Mucosa of descending colon (tissue), 3 donors: ENCODE measurements at regions not wholly inside any gene's neighbourhood (a gene's known extent, or its start where the extent isn't known, plus 50 kb on each side); places are given as distances from the start of the nearest gene placed in this dataset.
A peak's percentile ranks its signal among the peaks of the same experiment; 100 is the strongest.

Source experiments
- ATAC-seq: fragments of 200-7000 bp; cut with Tn5 transposase; one replicate; pipeline ENCODE4 v1.9.1; 2020; ENCODE audit warnings: mild to moderate bottlenecking, moderate library complexity
- DNase-seq, 3 donors: peaks; one replicate each; pipeline ENCODE4 v3.0.0-alpha.2; 2020
- H3K36me3 ChIP-seq: fragments of 200-600 bp; one replicate; pipeline ENCODE4 v1.8.0; 2021; ENCODE audit warnings: low read depth, mild to moderate bottlenecking
- H3K4me1 ChIP-seq: fragments of 200-600 bp; one replicate; pipeline ENCODE4 v1.8.0; 2021; ENCODE audit warnings: low read depth, mild to moderate bottlenecking
- H3K4me3 ChIP-seq: fragments of 200-600 bp; one replicate; pipeline ENCODE4 v1.8.0; 2021; ENCODE audit warnings: mild to moderate bottlenecking
- H3K9me3 ChIP-seq: fragments of 200-600 bp; one replicate; pipeline ENCODE4 v1.8.0; 2021; ENCODE audit warnings: mild to moderate bottlenecking
- CTCF ChIP-seq: fragments of 200-600 bp; IDR thresholded peaks from one replicate; pipeline ENCODE4 v1.8.0; 2022; ENCODE audit warnings: antibody characterized with exemption, mild to moderate bottlenecking
- intact Hi-C, 2 donors: fragments of 100-400 bp; cut with DNase I in 1 of 2; cut with micrococcal nuclease in 1 of 2; formaldehyde crosslinking; loops; one replicate each; pipeline versions ENCODE4 v1.11.0 to v1.11.1; 2022; cut with DNase I, micrococcal nuclease
- donor health status: DM: no; HTN: no; CAD: no; lungs with moderate emphysema.
- donor health status: DM: no; HTN: no; CAD: no.
- donor health status: DM: no; HTN: yes; CAD: no.

- peaks cover 2% of the 10 kb centered on the region for H3K4me1 ChIP-seq
- no peak for DNase-seq
- intact Hi-C loops, result no loop called here
- no peak for TF ChIP-seq CTCF
- H3K36me3 ChIP-seq, result no peaks in the 10 kb centered on the region
- H3K9me3 ChIP-seq, result peaks cover 4% of the 10 kb centered on the region
- H3K4me3 ChIP-seq, result no peak overlapping the region
- no peak for ATAC-seq
These were observed 122.5 kb downstream of the APIP start for GRCh38 chr11:34793666-34794065.

GRCh38 chr11:34792814-34793258, 123.3 kb downstream of the APIP start:
- peaks cover 4% of the 10 kb centered on the region for H3K9me3 ChIP-seq
- no peak overlapping the region for H3K4me3 ChIP-seq
- DNase-seq (no peak), ATAC-seq (no peak)
- intact Hi-C loops, result no loop called here
- H3K36me3 ChIP-seq, result no peaks in the 10 kb centered on the region
- no peak for TF ChIP-seq CTCF
- H3K4me1 ChIP-seq, result peaks cover 2% of the 10 kb centered on the region

DNA sequence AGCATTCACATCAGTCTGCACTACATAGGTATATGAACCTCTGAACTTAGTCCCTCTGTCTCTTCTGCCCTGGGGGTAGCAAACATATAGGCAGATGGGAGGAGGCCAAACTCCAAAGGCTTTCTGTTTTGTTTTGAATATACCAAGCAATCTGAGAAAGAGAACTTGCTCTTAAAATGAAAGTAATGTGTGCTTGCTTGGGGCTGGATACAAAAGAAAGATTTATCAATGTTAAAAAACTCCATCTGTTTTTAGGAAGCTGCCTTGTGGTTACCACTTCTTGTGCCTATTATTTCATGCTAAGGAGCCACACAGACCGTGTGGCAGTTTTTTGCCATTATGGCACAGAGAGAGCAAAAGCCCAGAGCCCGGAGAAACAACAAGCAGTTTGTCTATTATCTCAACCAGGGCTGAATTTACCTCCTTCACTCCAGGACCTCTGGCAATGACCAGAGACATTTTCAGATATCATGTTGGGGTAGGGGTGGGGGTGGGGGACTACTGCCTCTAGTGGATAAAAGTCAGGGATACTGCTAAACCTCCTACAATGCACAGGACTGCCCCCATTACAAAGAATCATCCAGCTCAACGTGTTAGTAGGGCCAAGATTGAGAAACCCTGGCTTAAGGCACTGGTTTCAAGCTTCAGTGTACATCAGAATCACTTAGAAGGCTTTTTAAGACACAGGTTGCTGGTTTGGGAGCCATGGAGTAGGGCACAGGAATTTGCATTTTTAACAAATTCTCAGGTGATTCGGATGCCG, 124.2 kb downstream of the APIP start:
- Histone ChIP-seq H3K4me1 (peaks cover 2% of the 10 kb centered on the region), H3K9me3 (no peaks in the 10 kb centered on the region), H3K36me3 (no peaks in the 10 kb centered on the region), H3K4me3 (no peak overlapping the region)
- intact Hi-C loops, result no loop called here
- no peak for ATAC-seq
- no peak for TF ChIP-seq CTCF
- DNase-seq, result no peak

- DNase-seq, result no peak
- ATAC-seq, result peak; percentile 29
- intact Hi-C loops, result no loop called here
These were observed 125.6 kb downstream of the APIP start for GRCh38 chr11:34790620-34791019.

GRCh38 chr11:34789196-34789834, 126.9 kb downstream of the APIP start:
- ATAC-seq, result peak; percentile 83
- intact Hi-C loops, result no loop called here
- Histone ChIP-seq H3K9me3 (no peaks in the 10 kb centered on the region), H3K4me3 (no peak overlapping the region), H3K36me3 (no peaks in the 10 kb centered on the region), H3K4me1 (peaks cover 2% of the 10 kb centered on the region)
- DNase-seq, result peak in 2 of 3 donors; percentile 34 to 40
- no peak for TF ChIP-seq CTCF

More at GRCh38 chr11:34790620-34791019, 125.6 kb downstream of the APIP start:
- H3K9me3 ChIP-seq, result no peaks in the 10 kb centered on the region
- no peak overlapping the region for H3K4me3 ChIP-seq
- no peak for TF ChIP-seq CTCF
- H3K4me1 ChIP-seq, result peaks cover 2% of the 10 kb centered on the region
- H3K36me3 ChIP-seq, result no peaks in the 10 kb centered on the region
